H1 (cell line): ENCODE measurements at regions not wholly inside any gene's neighbourhood (a gene's known extent, or its start where the extent isn't known, plus 50 kb on each side); places are given as distances from the start of the nearest gene placed in this dataset.

Experiments
- CTCF ChIP-seq, 3 experiments: IDR thresholded peaks; 1 replicate in 2 of 3; 2 replicates in 1 of 3; pipeline versions ENCODE4 v1.5.1 to v1.6.1; 2011; ENCODE audit warnings: low read length in 3 of 3, mild to moderate bottlenecking in 3 of 3, inconsistent platforms in 2 of 3, low read depth in 1 of 3, moderate library complexity in 1 of 3; ENCODE audit not compliant: insufficient read depth in 1 of 3; ENCODE audit errors: control extremely low read depth in 1 of 3
- EP300 ChIP-seq, 2 experiments: IDR thresholded peaks; 1 replicate in 1 of 2; 2 replicates in 1 of 2; pipeline ENCODE4 v1.6.1; 2011 to 2012; ENCODE audit warnings: low read depth in 2 of 2, low read length in 2 of 2, mild to moderate bottlenecking in 2 of 2, borderline replicate concordance in 1 of 2, inconsistent platforms in 1 of 2, moderate library complexity in 1 of 2
- MAX ChIP-seq: IDR thresholded peaks from 2 replicates; pipeline ENCODE4 v1.6.1; 2012; ENCODE audit warnings: inconsistent platforms
- POLR2A ChIP-seq, 2 experiments: IDR thresholded peaks; 1 replicate in 1 of 2; 2 replicates in 1 of 2; pipeline ENCODE4 v1.6.1; 2011; ENCODE audit warnings: low read depth in 2 of 2, low read length in 2 of 2, mild to moderate bottlenecking in 2 of 2; ENCODE audit errors: control extremely low read depth in 1 of 2
- POU5F1 ChIP-seq: IDR thresholded peaks from 2 replicates; pipeline ENCODE4 v1.6.1; 2011; ENCODE audit warnings: low read depth, mild to moderate bottlenecking, low read length, moderate library complexity
- RFX5 ChIP-seq: IDR thresholded peaks from 2 replicates; pipeline ENCODE4 v1.6.1; 2011; ENCODE audit warnings: low read depth, low read length, improper control_type of control experiment, borderline replicate concordance
- SIRT6 ChIP-seq: IDR thresholded peaks from one replicate; pipeline ENCODE4 v1.7.1; 2012; ENCODE audit warnings: low read length, inconsistent platforms
- SUZ12 ChIP-seq: fragments of 200-600 bp; sonication (generic); IDR thresholded peaks from 2 replicates; pipeline ENCODE4 v1.6.1; 2012; ENCODE audit warnings: mild to moderate bottlenecking, inconsistent platforms, low read length, moderate library complexity, mixed read lengths
- TAF1 ChIP-seq: IDR thresholded peaks from 2 replicates; pipeline ENCODE4 v1.6.1; 2011; ENCODE audit warnings: mild to moderate bottlenecking, low read depth, low read length
- ZNF274 ChIP-seq: IDR thresholded peaks from 2 replicates; pipeline ENCODE4 v1.7.0; 2012; ENCODE audit warnings: low read length, borderline replicate concordance; ENCODE audit errors: extremely low read depth

GRCh38 chr5:145347026-145347616 lies 488.0 kb downstream of the PRELID2 start:
- TF ChIP-seq CTCF (IDR thresholded peaks at IDR 0.05; ENCODE audit: control extremely low read depth in 1 of 3, insufficient read depth in 1 of 3, low read depth in 1 of 3, low read length in 3 of 3), result peak in 2 of 3 experiments; percentile 30 to 59; a peak in 2 of 4 replicates
- no peak for TF ChIP-seq RFX5
- TF ChIP-seq POU5F1, result no peak
- TF ChIP-seq SIRT6, result no peak
- TF ChIP-seq SUZ12, result no peak
- no peak for TF ChIP-seq MAX
- TF ChIP-seq TAF1, result no peak
- no peak for TF ChIP-seq POLR2A (IDR thresholded peaks at IDR 0.05; ENCODE audit: control extremely low read depth in 1 of 2, low read depth in 2 of 2, low read length in 2 of 2)
- no peak for TF ChIP-seq EP300 (IDR thresholded peaks at IDR 0.05; ENCODE audit: borderline replicate concordance in 1 of 2, low read depth in 2 of 2, low read length in 2 of 2)
- TF ChIP-seq ZNF274, result no peak
